HG02798 (cell line): ENCODE measurements at regions not wholly inside any gene's neighbourhood (a gene's known extent, or its start where the extent isn't known, plus 50 kb on each side); places are given as distances from the start of the nearest gene placed in this dataset.
"Not testable (repeated sequence)": the region's sequence is repeated elsewhere in the genome, so short reads cannot be mapped to it uniquely, and the experiment has no call there.

ENCODE experiments used
- ATAC-seq: cut with Tn5 transposase; IDR thresholded peaks from one replicate; pipeline ENCODE4 v1.9.1; 2021; ENCODE audit warnings: mild to moderate bottlenecking; ENCODE audit not compliant: unreplicated experiment, poor library complexity

DNA sequence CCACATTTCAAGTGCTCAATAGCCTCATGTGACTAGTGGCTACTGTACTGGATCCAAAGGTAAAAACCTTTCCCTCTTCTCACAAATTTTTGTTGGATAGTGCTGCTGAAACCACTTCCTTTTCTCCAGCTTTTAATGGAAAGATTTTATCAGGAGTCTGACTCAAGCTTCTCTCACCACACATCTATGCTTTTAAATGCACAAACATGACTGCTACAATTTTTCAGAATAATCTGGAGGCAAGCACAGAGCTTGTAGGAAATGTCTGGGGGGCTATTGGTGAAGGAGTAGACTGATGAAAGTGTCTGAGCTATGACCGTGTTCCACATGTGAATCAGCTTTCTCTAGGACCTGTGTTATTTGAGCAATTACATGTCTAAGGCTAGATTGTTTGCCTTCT, 101.1 kb upstream of the FAT3 start:
- ATAC-seq = no peak

DNA sequence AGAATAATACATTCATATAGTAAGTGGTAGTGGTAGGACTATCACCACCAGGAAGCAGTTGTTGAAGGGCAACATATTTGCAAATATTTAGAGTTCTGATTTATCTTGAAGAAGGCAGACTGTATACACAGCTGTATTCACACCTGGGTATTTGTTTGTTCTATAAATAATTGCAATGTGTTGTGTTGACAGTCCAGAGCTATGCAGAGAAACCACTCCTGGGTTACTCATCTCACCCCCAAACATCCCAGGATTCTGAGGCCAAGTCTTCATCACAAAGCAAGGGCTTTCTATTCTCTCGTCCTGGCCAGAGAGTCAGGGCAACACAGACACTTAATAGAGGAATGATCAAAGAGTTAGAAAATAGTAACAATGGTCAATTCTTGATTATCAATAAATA, 102.1 kb upstream of the FAT3 start:
- ATAC-seq = no peak

DNA sequence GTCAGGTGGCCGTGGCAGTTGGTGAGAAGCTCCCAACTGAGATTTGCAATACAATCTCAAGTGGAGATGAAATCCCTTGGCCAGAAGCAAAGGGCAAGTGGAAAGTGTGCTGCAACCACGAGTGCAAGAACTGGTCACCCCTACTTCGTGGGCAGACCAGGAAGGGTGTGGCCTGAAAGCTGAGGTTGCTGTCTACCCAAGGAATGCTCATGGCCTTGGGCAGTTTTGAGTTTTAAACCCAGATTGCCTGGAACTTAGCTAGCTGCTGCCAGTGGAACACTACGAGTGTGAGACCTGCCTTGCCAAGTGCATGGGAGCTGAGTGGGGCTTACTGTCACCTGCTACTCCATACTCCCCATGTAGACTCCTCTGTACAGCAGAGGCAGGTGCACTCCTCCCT, 113.3 kb upstream of the FAT3 start:
- no peak for ATAC-seq

DNA sequence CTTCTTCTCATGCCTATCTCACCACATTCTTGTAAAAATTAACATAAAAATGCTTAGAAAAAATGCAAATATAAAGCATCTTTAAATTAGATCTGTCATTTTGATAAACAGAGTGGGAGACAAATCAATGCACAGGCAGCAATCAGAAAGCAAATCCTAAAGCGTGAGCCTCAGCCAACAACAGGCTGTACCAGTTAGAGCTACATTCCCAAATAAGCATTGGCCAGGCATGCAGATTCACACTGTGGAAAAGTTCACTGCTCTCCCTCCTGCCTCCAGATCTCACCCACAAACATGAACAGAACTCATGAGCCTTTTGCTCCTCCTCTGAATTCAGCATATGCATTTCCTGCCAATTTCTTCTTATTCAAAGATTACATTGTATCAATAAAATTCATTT, 115.2 kb upstream of the FAT3 start:
- ATAC-seq = no peak

DNA sequence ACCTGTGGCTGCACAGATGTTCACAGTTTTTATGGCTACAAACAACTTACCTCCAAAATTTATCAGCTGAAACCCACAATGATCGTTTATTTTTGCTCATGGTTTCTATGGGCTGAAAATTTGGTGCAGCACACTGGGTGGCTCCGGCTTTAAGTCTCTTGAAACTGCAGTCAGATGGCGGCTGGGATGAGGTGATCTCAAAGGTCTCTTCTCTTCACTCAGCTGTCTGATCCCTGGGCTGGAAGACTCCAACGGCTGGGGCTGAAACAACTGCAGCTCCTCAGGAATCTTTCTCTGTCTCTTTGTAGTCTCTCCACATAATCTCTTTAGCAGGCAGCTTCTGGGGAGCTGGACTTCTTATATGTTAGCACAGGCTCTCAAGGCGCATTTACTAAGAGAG, 117.3 kb upstream of the FAT3 start:
- ATAC-seq = no peak

DNA sequence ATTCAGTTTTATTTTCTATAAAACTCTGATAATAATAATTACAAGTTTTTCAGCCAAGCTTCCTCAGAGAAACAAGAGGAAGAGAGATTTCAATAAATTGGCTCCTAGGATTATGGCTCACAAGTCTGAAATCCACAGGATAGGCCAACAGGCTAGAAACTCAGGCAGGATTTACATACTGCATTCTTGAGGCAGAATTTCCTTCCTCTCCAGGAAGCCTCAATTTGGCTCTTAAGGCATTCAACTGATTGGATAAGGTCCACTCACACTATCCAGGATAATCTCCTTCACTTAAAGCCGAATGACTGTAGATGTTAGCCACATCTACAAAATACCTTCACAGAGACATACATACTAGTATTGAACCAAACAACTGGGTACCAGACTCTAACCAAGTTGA, 120.3 kb upstream of the FAT3 start:
- ATAC-seq = no peak

DNA sequence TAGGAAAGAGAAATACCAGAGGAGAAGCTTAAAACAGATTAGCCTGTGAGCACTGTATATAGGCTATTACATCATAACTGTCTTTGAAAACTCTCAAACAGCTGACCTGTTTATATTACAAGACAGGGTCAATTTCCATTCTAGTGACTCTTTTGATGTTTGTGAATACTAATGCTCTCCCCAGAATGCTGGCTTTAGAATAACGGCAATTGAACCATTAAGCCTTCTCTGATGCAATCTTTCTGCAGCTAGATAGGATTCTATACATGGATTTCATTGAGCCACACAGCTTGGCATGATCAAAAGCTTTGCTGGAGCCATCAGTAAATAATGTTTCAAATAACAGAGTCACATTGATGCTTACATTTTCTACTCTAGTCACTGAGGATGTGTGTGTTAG, 122.7 kb upstream of the FAT3 start:
- ATAC-seq = no peak

DNA sequence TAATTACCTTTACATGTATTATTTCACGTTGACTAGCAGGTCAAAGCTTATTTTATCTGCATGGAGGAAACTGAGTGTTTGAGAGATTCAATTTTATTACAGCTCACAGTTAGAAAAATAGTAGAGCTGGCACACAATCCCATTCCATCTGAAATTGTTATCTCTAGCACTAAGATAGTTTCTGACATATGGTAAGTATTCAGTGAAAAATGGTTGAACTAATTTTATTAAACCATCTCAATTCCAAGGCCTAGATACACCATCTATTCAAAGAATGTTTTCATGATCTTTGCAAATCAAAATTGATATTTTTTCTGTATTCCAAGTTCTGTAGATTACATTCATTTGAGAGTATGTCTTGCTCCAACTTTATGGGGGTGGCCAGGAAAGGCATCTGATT, 125.4 kb upstream of the FAT3 start:
- ATAC-seq = no peak

DNA sequence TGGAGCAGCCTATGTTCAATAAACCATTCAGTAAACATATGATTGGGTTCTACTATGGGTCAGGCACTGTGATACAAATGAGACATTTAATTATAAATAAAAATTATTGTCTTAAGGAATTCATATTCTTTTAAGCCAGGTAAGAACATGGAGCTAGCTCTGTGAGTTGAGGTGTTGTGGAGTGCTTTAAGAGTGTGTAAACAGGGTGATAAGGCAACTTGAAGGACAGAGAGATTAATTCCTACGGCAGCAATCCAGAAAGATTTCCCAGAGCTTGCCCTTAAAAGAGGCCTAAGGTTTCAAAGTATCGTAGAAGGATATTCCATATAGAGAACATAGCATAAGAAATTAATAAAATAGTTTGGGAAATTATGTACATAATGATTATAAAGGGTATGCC, 126.4 kb upstream of the FAT3 start:
- ATAC-seq = no peak

DNA sequence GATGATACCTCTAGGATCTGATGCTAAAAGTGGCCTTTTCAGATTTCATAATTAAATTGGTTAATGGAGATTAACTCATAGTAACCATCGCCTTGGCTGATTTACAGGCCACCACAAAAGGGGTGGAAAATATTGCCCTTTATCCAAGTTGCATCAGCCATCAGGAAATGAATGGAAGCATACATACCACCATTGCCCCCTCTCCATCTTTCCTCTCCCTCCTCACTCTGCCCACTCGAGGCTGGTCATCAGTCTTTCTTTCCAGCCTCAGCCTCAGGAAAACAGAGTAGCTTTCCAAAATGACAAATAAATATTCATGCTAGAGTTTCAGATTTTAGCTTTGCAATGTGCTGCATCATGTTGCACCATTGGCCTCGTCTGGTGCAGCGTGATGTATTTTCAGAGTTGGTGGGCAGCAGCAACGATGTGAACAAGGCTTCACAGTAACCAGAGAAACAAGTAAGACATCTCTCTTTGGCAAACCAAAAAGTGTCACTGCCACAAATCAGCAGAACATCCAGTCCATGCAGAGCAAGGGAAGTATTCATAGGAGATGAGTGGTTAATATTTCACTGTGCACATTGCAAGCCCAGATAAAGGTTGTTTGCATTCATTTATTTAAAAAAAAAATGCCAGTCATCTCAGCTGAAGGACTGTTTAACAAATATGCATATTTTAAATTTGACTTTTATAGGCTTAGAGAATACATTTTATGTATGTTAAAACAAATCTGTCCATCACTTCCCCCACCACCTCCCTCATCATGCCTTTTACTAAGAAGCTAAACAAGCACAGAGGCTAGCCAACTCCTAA, 136.7 kb upstream of the FAT3 start:
- no peak for ATAC-seq

DNA sequence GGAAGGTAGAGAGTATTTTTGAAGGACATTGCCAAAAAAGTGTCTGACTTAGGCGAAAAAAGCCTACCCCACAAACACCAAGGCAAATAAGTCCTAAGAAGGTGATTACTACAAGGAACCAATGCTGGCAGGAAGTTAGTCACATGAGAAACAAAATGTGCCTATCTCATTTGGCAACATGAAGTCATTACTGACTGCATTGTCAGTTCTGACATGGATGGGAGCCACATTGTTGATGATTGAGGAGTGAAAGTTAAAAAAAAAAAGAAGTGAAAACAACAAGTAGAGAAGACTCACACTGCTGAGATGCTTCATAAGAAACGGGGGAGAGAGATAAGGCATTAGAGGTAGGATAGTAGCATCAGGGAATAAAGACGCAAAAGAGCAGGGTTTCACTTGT, 141.5 kb upstream of the FAT3 start:
- ATAC-seq = no peak

DNA sequence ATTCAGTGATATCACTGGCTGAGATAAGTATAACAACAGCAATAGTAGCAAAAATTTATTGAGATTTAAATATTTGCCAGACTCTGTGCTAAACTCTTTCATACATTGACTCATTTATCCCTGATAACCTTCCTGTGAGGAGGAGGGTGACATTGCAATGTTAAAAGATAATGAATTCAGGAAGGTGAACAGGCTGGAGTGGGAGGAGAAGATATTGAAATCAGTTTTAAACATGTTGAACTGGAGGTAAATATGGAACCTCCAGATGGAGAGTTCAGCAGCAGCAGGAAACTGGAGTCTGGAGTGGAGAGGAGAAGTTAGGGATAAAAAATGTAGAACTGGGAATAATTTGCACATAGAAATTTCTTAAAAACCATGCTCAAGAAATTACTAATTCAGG, 142.0 kb upstream of the FAT3 start:
- ATAC-seq = no peak

DNA sequence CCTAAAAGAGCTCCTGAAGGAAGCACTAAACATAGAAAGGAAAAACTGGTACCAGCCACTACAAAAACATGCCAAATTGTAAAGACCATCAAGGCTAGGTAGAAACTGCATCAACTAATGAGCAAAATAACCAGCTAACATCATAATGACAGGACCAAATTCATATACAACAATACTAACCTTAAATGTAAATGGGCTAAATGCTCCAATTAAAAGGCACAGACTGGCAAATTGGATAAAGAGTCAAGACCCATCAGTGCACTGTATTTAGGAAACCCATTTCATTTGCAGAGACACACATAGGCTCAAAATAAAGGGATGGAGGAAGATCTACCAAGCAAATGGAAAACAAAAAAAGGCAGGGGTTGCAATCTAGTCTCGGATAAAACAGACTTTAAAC, 150.1 kb upstream of the FAT3 start:
- not testable (repeated sequence) for ATAC-seq

DNA sequence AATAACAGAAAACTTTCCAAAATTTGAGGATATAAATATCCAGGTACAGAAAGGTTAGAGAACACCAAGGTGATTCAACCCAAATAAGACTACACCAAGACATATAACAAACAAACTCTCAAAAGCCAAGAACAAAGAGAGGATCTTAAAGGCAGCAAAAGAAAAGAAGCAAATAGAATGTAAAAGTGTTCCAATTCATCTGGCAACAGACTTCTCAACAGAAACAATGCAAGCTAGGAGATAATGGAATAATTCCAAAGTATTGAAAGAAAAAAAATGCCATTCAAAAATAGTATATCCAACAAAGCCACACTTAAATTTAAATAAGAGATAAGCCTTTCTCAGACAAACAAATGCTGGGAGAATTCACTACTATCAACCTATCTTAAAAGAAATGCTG, 153.0 kb upstream of the FAT3 start:
- ATAC-seq = no peak

DNA sequence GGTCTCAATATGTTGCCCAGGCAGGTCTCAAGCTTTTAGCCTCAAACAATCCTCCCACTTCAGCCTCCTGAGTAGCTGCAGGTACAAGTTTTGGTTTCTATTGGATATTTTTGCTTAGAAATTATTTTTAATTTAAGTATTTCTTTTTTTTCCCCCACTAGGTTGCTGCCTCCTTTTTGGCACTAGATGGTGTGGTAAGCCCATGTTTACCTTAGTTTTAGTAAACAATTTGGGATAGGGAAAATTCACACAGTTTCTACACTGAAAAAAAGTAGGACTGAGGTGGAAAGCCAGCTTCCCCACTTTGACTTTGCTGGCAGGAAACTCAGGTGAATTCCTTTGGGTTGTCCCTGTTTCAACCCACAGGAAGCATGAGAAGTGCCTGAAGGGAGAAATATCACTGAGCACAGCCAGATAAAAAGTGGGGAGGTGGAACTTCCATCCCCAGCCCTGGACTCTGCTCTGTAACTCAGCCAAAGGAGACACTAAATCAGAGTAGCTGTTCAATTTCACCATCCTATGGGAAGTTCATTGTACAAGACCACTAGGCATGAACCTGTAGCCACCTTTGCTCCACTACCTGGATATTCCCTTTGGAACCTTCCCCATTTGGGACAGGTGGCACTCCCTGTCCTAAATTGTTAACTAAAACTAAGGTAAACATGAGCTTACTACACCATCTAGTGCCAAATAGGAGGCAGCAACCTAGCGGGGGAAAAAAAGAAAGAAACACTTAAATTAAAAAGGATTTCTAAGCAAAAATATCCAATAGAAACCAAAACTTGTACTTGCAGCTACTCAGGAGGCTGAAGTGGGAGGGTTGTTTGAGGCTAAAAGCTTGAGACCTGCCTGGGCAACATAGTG, 154.4 kb upstream of the FAT3 start:
- ATAC-seq = no peak

DNA sequence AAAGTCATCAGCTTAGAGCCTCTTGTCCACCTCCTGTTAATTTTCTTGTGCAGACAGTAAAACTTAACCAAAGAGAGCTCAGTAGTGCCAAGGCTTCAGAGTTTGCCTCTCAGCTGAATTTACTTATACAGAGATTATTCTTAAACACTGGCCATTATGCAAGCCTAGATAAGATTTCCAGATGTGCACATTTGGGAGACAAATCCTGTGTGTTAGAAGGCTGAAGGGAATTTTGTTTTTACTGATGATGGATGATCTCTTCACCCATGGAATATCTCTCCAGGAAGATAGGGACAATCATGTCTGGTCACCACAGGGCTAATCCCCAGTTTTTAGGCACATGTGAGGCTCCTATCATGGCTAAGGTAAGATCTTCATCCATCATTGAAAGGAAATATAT, 157.6 kb upstream of the FAT3 start:
- ATAC-seq = no peak

DNA sequence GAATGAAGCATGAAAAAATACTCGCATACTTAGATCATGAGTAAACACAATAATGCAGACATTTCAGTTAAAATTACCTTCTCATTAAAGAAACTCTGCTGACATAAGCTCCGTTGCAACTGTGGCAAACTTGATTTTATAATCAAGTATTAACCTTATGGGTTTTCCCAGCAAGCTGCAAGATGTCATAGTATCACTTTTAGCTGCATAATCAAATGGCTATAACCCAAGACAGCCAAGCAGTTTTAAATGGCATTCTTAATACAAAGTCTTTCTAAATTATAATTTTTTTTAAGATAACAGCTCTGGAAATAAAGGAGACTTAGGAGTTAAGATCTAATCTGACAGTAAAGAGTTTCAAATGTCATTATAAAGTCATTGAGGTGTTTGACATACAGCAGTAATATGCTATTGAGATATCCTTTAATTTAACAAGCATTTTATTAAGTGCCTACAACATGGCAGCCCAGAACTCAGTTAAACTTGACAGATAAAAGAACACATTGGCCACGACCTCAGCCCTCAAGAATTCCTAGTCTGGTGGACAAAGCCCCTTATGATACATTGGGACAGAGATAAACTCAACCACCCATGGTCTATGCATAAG, 163.1 kb upstream of the FAT3 start:
- no peak for ATAC-seq

DNA sequence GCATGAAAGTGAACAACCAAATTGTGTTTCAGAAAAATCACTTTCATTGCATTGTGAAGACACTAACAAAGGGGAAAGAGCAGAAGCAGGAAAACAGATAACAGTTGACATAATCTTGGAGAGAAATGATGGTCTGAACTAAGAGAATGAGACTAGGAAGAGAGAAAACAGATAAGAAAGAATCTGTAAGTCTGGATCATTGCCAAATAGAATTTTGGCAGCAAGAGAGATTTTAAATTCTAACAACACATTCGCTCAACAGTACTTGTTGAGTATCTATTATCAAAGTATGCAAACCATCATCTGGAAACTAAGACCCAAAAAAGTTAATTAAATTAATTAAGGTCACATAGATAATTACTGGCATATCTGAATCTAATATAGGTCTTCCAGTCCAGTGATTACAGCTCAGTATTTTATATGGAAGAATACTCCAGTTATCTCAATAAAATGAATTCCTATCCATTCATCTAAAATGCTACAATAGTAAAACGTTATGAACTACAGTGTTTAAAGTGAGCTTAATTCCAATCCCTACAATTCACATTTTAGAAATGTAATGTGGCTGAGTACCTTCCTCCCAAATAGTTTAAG, 166.7 kb upstream of the FAT3 start:
- ATAC-seq = no peak

DNA sequence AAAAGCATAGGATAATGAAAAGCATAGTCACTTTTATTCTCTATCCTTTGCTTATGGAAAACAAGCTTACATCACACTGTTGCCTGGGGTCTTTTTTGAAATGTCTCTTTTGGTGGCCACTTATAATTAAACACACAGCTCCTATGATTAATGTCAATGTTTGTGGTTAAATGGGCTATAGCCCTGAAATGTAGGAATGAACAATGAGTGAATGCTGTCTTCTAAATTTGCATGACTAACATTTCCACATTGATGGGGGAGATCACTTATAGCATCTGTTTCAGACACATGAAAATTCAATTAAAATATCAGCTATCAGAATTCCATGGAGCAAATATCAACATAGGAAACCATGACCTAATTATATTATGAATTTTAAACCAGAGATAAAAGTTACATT, 171.4 kb upstream of the FAT3 start:
- ATAC-seq = no peak

DNA sequence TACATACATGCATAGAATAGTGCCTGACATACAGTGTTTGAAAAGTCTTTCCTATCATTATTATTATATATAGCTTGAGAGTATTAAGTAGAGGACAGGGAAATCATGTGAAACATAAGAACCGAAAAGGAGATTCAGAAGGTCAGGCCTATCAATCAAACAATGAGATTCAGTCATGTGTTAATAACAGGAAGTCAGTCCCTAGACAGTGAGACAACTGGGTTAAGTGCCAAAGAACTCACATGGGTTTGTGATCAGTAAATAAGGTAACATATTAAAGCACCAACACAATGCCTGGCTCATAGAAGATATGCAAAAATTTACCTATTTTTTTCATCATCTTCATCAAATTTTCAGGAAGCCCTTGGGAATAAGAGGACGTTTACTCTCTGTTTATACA, 174.3 kb upstream of the FAT3 start:
- ATAC-seq = no peak

DNA sequence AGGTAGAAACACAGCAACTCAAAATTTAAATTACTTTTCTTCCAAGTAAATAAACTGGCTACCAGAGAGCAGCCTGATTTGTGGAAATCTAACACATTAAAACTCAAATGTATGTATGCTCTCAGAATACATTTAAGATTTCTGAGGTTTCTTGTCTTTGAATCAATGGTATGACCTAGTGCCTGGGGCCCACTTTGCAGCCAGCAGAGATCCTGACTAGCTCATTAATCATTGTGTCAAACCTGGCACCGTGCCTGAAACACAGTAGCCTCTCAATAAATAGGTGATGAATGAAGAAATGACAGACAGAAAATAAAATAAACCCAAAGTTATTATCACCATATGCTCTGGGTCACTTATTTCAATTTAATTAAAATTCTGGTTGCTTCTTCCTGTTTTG, 176.2 kb upstream of the FAT3 start:
- ATAC-seq = no peak
